CD14-positive monocyte (primary cell): ENCODE measurements at regions not wholly inside any gene's neighbourhood (a gene's known extent, or its start where the extent isn't known, plus 50 kb on each side); places are given as distances from the start of the nearest gene placed in this dataset.

Source experiments
- DNase-seq, 3 donors: peaks; one replicate each; pipeline ENCODE4 v3.0.0-alpha.2; 2011 to 2022
- H2AFZ ChIP-seq: 2 replicates; pipeline ENCODE4 v1.6.0; 2012; ENCODE audit warnings: mild to moderate bottlenecking, low read depth, low read length, inconsistent platforms; ENCODE audit not compliant: insufficient read depth, poor library complexity, severe bottlenecking
- H3K27ac ChIP-seq, 2 donors: 1 replicate in 1 of 2; 2 replicates in 1 of 2; pipeline ENCODE4 v1.5.1; 2012 to 2013; ENCODE audit warnings: low read length in 2 of 2, control low read depth in 1 of 2, inconsistent platforms in 1 of 2, low read depth in 1 of 2, mild to moderate bottlenecking in 1 of 2
- H3K27me3 ChIP-seq, 2 donors: one replicate each; pipeline versions ENCODE4 v1.6.0 to v1.6.1; 2011 to 2013; ENCODE audit warnings: low read length in 2 of 2; ENCODE audit not compliant: control insufficient read depth in 2 of 2, insufficient read depth in 2 of 2
- H3K36me3 ChIP-seq, 2 donors: replicated peaks in 1 of 2; 1 replicate in 1 of 2; 2 replicates in 1 of 2; pipeline versions ENCODE4 v1.5.1 to v1.6.1; 2012 to 2013; ENCODE audit warnings: low read length in 2 of 2, control low read depth in 1 of 2, inconsistent platforms in 1 of 2, mild to moderate bottlenecking in 1 of 2; ENCODE audit not compliant: insufficient read depth in 2 of 2, control insufficient read depth in 1 of 2
- H3K4me1 ChIP-seq, 2 donors: 1 replicate in 1 of 2; 2 replicates in 1 of 2; pipeline versions ENCODE4 v1.5.1 to v1.6.1; 2012 to 2013; ENCODE audit warnings: low read length in 2 of 2, control low read depth in 1 of 2, inconsistent platforms in 1 of 2, mild to moderate bottlenecking in 1 of 2, moderate library complexity in 1 of 2; ENCODE audit not compliant: insufficient read depth in 2 of 2, control insufficient read depth in 1 of 2
- H3K4me2 ChIP-seq: replicated peaks from 2 replicates; pipeline ENCODE3; 2012; ENCODE audit warnings: low read length, moderate library complexity, mild to moderate bottlenecking; ENCODE audit not compliant: poor library complexity, severe bottlenecking; ENCODE audit errors: extremely low read depth
- H3K4me3 ChIP-seq, 3 experiments: fragments of 200-600 bp in 1 of 3; sonication (generic) in 1 of 3; replicated peaks in 1 of 3; 1 replicate in 2 of 3; 2 replicates in 1 of 3; pipeline ENCODE4 v1.5.1; 2011 to 2013; ENCODE audit warnings: low read length in 3 of 3, mild to moderate bottlenecking in 3 of 3, control low read depth in 2 of 3, low read depth in 2 of 3, inconsistent platforms in 1 of 3, moderate library complexity in 1 of 3
- H3K79me2 ChIP-seq: 2 replicates; pipeline ENCODE4 v1.6.0; 2012; ENCODE audit warnings: mild to moderate bottlenecking, control low read depth, inconsistent platforms, low read length, moderate library complexity; ENCODE audit not compliant: insufficient read depth
- H3K9ac ChIP-seq: 2 replicates; pipeline ENCODE4 v1.6.0; 2017; ENCODE audit warnings: low read length, mild to moderate bottlenecking; ENCODE audit not compliant: insufficient read depth, poor library complexity, severe bottlenecking
- H3K9me3 ChIP-seq, 2 donors: replicated peaks in 1 of 2; 1 replicate in 1 of 2; 2 replicates in 1 of 2; pipeline versions ENCODE4 v1.5.1 to v1.6.1; 2012 to 2013; ENCODE audit warnings: low read length in 2 of 2, control low read depth in 1 of 2; ENCODE audit not compliant: control insufficient read depth in 1 of 2, insufficient read depth in 1 of 2
- H4K20me1 ChIP-seq: 2 replicates; pipeline ENCODE4 v1.6.0; 2012; ENCODE audit warnings: mild to moderate bottlenecking, low read length, control low read depth, moderate library complexity; ENCODE audit not compliant: insufficient read depth
- H3K27ac Mint-ChIP-seq, 7 donors: one replicate each; pipeline ENCODE4 v1.8.0; 2020; ENCODE audit warnings: mild to moderate bottlenecking in 7 of 7, mixed read lengths in 7 of 7, moderate library complexity in 6 of 7, inconsistent platforms in 2 of 7
- H3K27me3 Mint-ChIP-seq, 3 donors: one replicate each; pipeline ENCODE4 v1.8.0; 2021 to 2022; ENCODE audit warnings: low read depth in 3 of 3, mild to moderate bottlenecking in 3 of 3, mixed read lengths in 3 of 3, moderate library complexity in 3 of 3, inconsistent platforms in 1 of 3
- H3K36me3 Mint-ChIP-seq, 2 donors: one replicate each; pipeline ENCODE4 v1.8.0; 2020; ENCODE audit warnings: mixed read lengths in 2 of 2, inconsistent platforms in 1 of 2, mild to moderate bottlenecking in 1 of 2
- H3K4me1 Mint-ChIP-seq: one replicate; pipeline ENCODE4 v1.8.0; 2020; ENCODE audit warnings: mild to moderate bottlenecking, mixed read lengths
- H3K4me3 Mint-ChIP-seq, 2 donors: one replicate each; pipeline ENCODE4 v1.8.0; 2020; ENCODE audit warnings: mild to moderate bottlenecking in 2 of 2, mixed read lengths in 2 of 2, moderate library complexity in 1 of 2
- H3K9me3 Mint-ChIP-seq, 7 donors: one replicate each; pipeline ENCODE4 v1.8.0; 2020 to 2022; ENCODE audit warnings: mixed read lengths in 7 of 7, mild to moderate bottlenecking in 6 of 7, moderate library complexity in 6 of 7, inconsistent platforms in 2 of 7
- WGBS: methylation state at CpG from one replicate; pipeline ENCODE4 v1.1.5; 2013; ENCODE audit warnings: missing lambda C conversion rate; ENCODE audit not compliant: insufficient coverage; 5-methylcytosine and 5-hydroxymethylcytosine counted together
- intact Hi-C, 2 donors: fragments of 100-400 bp; cut with micrococcal nuclease; formaldehyde crosslinking; loops; one replicate each; pipeline versions ENCODE4 v1.15.0 to v1.15.1; 2023
- TF ChIP-seq, protein P1 (sequence below): fragments of 200-600 bp; IDR thresholded peaks from one replicate; pipeline ENCODE4 v1.8.0; 2022; ENCODE audit warnings: antibody characterized with exemption, mild to moderate bottlenecking

DNA sequence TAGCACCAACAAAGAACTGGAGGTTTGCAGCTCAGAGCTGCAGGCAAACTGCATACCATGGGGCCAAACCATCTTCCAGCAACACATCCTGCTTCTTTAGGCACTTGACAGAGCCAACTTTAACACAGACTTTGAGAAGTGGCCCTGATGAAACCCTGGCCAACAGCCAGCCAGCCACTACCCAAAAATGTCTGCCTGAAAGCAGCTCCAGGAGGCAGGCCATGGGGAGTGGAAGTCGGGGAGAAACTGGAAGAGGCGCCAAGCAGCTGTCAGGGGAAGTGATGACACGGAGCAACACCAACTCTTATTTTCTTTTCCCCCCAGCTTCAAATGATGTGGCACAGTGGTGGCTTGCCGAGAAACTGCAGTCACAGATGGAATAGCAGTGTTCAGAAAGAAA, 110.9 kb upstream of the PLXNC1 start:
- no peaks in the 10 kb centered on the region for H3K36me3 Mint-ChIP-seq
- TF ChIP-seq, protein P1, sequence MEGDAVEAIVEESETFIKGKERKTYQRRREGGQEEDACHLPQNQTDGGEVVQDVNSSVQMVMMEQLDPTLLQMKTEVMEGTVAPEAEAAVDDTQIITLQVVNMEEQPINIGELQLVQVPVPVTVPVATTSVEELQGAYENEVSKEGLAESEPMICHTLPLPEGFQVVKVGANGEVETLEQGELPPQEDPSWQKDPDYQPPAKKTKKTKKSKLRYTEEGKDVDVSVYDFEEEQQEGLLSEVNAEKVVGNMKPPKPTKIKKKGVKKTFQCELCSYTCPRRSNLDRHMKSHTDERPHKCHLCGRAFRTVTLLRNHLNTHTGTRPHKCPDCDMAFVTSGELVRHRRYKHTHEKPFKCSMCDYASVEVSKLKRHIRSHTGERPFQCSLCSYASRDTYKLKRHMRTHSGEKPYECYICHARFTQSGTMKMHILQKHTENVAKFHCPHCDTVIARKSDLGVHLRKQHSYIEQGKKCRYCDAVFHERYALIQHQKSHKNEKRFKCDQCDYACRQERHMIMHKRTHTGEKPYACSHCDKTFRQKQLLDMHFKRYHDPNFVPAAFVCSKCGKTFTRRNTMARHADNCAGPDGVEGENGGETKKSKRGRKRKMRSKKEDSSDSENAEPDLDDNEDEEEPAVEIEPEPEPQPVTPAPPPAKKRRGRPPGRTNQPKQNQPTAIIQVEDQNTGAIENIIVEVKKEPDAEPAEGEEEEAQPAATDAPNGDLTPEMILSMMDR, result no peak
- no peak overlapping the region for H3K27ac ChIP-seq
- intact Hi-C loops, result no loop called here
- peak overlapping the region; percentile 14 for H2AFZ ChIP-seq
- peaks cover 0 to 3% of the 10 kb centered on the region in 2 donors for H3K9me3 ChIP-seq
- H3K9me3 Mint-ChIP-seq, result peaks cover 0 to 18% (median 7%) of the 10 kb centered on the region in 7 donors
- no peak overlapping the region for H3K4me3 ChIP-seq
- DNase-seq, result peak in 1 of 3 donors; percentile 5
- peaks cover 62% of the 10 kb centered on the region for H3K4me1 Mint-ChIP-seq
- peak overlapping the region in 2 of 7 donors; percentile 57 to 63 for H3K27ac Mint-ChIP-seq
- H3K4me1 ChIP-seq, result peaks cover 4 to 28% of the 10 kb centered on the region in 2 donors
- no peaks in the 10 kb centered on the region for H3K36me3 ChIP-seq
- no peaks in the 10 kb centered on the region for H4K20me1 ChIP-seq
- H3K27me3 ChIP-seq, result no peaks in the 10 kb centered on the region
- H3K27me3 Mint-ChIP-seq, result peaks cover 2 to 5% (median 4%) of the 10 kb centered on the region in 3 donors
- H3K9ac ChIP-seq, result no peak overlapping the region
- no peak overlapping the region for H3K4me3 Mint-ChIP-seq
- H3K79me2 ChIP-seq, result no peaks in the 10 kb centered on the region
- H3K4me2 ChIP-seq, result no peak overlapping the region
- no CpG with 5 or more reads among the region's 4 CpGs for WGBS

DNA sequence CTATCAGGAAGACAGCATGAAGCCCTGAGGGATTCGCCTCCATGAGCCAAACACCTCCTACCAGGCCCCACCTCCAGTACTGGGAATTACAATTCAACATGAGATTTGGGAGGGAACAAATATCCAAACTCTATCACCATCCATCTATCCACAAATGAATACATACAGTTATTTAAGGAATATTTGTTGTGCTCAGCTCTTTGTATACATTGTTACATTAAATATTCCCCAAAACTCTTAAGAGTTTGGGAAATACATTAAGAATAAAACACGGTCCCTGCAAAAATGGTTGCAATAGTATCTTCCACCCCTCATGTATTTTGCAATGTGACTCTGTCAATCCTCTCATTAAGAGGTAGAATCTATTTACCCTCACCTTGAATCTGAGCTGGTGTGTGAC, 109.8 kb upstream of the PLXNC1 start:
- no peaks in the 10 kb centered on the region for H3K36me3 ChIP-seq
- Mint-ChIP-seq H3K27ac (no peak overlapping the region), H3K9me3 (peaks cover 0 to 18% (median 7%) of the 10 kb centered on the region in 7 donors), H3K4me1 (peaks cover 51% of the 10 kb centered on the region), H3K27me3 (peaks cover 0 to 3% (median 2%) of the 10 kb centered on the region in 3 donors), H3K4me3 (no peak overlapping the region), H3K36me3 (no peaks in the 10 kb centered on the region)
- WGBS, result no CpG with 5 or more reads among the region's 2 CpGs
- peaks cover 0 to 3% of the 10 kb centered on the region in 2 donors for H3K9me3 ChIP-seq
- H2AFZ ChIP-seq, result no peak overlapping the region
- H4K20me1 ChIP-seq, result no peaks in the 10 kb centered on the region
- intact Hi-C loops, result no loop called here
- no peak overlapping the region for H3K9ac ChIP-seq
- H3K4me1 ChIP-seq, result peaks cover 4 to 22% of the 10 kb centered on the region in 2 donors
- TF ChIP-seq, protein P1, result no peak
- no peak overlapping the region for H3K4me3 ChIP-seq
- H3K27ac ChIP-seq, result no peak overlapping the region
- no peaks in the 10 kb centered on the region for H3K27me3 ChIP-seq
- DNase-seq, result no peak
- H3K4me2 ChIP-seq, result no peak overlapping the region
- no peaks in the 10 kb centered on the region for H3K79me2 ChIP-seq
